AG20443 (cell line): ENCODE measurements at regions not wholly inside any gene's neighbourhood (a gene's known extent, or its start where the extent isn't known, plus 50 kb on each side); places are given as distances from the start of the nearest gene placed in this dataset.
A peak's percentile ranks its signal among the peaks of the same experiment; 100 is the strongest.
"Not testable (repeated sequence)": the region's sequence is repeated elsewhere in the genome, so short reads cannot be mapped to it uniquely, and the experiment has no call there.

Experiments used
- DNase-seq: peaks from one replicate; pipeline ENCODE4 v3.0.0; 2012; ENCODE audit warnings: low spot score, mixed read lengths

- peak; percentile 16 for DNase-seq
These were observed 1000.4 kb downstream of the CDH11 start for GRCh38 chr16:64121473-64121872.

- no peak for DNase-seq
These were observed 1005.7 kb downstream of the CDH11 start for GRCh38 chr16:64116151-64116550.

GRCh38 chr16:64109241-64109640 lies 1012.6 kb downstream of the CDH11 start:
- no peak for DNase-seq

- no peak for DNase-seq
These were observed 1019.2 kb downstream of the CDH11 start for GRCh38 chr16:64102654-64103053.

- DNase-seq: no peak
These were observed 1023.4 kb downstream of the CDH11 start for GRCh38 chr16:64098451-64098850.

DNA sequence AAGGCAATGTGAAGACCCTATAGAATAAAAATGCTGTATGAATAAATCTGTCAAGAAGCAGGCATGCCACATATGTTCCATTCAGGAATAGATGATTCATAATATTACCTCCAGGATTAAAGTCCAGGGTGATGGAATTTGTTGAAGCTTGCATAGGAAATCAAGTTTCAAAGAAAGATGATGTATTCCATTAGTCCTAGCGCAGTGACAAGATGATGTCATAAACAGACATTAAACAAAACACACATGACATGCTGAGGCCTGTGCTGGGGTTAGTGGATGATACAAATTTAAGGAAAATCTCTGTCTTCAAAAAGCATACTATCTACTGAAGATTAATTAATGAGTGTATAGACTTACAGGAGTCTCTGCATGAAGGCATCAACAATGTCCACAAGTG lies 1025.2 kb downstream of the CDH11 start:
- DNase-seq: no peak

- DNase-seq: peak; percentile 56
These were observed 1026.8 kb downstream of the CDH11 start for GRCh38 chr16:64094992-64095634.

GRCh38 chr16:64094181-64094965 lies 1027.5 kb downstream of the CDH11 start:
- peak; percentile 14 for DNase-seq

DNA sequence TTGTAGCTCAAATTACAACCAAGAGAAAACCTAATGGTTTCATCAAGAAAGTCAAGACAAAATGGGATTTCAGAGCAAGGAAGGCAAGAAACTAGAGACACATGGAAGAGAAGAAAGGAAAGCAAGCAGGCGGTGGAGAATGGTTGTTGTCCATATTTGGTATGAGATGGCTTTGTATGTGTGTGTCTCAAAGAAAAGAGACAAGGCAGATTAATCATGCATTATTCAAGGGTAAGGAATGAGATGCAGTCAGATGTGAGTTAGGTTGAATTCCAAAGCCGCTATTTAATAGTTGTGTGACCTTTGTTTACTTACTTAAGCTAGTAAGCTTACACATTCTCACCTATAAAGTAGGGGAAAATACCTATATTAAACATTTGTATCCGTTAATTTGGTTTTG lies 1029.6 kb downstream of the CDH11 start:
- peak; percentile 46 for DNase-seq

GRCh38 chr16:64090327-64090726 lies 1031.5 kb downstream of the CDH11 start:
- no peak for DNase-seq

DNA sequence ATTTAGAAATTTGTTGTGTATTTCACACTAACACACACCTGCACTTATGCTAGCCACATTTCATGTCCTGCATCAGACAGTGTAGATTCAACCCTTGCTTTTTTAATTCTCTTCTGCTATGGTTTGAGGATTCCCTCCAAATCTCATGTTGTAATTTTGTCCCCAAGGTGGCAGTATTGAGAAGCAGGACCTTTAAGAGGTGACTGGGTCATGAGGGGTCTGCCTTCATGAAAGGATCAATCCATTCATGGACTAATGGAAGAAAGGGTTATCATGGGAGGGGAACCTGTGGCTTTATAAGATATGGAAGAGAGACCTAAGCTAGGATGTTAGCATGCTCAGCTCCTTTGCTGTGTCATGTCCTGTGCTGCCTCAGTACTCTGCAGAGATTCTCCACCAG lies 1032.2 kb downstream of the CDH11 start:
- DNase-seq: no peak

- no peak for DNase-seq
These were observed 1033.0 kb downstream of the CDH11 start for GRCh38 chr16:64088838-64089237.

DNA sequence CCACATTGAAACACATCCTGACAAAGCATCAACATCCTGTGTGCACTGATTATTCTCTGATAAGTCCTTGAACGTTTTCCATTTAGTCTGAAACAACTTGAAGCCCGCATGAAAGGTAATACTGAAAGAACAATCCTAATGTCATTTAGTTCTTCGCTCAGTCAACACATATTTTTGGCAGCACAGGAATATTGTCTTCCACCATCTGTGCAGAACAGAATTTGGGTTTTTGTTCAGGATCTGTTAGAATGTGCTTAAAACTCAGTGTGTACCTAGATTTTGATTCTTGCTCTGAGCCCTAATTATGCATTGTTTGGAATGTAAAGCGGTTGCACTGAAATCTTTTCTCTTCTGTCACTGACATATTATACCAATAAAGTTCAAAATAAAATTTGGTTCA lies 1036.6 kb downstream of the CDH11 start:
- DNase-seq: no peak

- DNase-seq: no peak
These were observed 1037.2 kb downstream of the CDH11 start for GRCh38 chr16:64084706-64085105.

DNA sequence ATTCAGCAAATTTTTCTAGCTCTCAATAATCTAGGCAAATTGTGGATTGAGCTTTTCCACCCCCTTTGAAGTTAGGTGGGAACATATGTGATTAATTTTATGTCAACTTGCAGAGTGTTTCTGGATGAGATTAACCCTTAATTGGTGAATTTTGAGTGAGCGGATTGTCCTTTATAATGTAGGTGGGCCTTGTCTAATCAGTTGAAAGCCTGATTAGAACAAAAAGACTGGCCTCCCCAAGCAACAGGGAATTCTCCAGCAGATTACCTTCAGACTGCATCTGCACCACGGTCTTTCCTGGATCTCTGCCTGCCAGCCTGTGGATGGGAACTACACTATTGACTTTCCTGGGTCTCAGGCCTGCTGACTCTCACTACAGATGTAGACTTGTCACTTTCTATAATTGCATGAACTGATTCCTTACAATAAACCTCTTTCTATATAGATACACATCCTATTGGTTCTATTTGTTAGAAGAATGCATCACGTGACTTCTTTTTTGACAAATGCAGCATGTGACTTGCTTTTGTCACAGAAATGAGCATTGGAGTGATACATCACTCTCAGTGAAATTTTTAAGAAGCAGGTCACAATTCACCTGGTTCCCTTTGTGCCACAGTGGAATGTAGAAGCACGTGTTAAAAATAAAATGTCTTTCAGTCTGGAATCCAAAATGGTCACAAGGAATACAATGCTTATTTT lies 1038.3 kb downstream of the CDH11 start:
- no peak for DNase-seq

- DNase-seq: no peak
These were observed 1044.6 kb downstream of the CDH11 start for GRCh38 chr16:64077242-64077641.

GRCh38 chr16:64074706-64075105 lies 1047.2 kb downstream of the CDH11 start:
- no peak for DNase-seq

DNA sequence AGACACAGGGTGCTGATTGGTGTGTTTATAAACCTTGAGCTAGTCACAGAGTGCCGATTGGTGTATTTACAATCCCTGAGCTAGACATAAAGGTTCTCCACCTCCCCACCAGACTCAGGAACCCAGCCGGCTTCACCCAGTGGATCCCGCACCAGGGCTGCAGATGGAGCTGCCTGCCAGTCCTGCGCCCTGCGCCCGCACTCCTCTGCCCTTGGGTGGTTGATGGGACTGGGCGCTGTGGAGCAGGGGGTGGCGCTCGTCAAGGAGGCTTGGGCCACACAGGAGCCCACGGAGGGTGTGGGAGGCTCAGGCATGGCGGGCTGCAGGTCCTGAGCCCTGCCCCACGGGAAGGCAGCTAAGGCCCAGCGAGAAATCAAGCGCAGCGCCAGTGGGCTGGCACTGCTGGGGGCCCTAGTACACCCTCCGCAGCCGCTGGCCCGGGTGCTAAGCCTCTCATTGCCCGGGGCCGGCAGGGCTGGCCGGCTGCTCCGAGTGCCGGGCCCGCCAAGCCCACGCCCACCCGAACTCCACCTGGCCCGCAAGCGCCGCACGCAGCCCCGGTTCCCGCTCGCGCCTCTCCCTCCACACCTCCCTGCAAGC lies 1049.6 kb downstream of the CDH11 start:
- not testable (repeated sequence) for DNase-seq

DNA sequence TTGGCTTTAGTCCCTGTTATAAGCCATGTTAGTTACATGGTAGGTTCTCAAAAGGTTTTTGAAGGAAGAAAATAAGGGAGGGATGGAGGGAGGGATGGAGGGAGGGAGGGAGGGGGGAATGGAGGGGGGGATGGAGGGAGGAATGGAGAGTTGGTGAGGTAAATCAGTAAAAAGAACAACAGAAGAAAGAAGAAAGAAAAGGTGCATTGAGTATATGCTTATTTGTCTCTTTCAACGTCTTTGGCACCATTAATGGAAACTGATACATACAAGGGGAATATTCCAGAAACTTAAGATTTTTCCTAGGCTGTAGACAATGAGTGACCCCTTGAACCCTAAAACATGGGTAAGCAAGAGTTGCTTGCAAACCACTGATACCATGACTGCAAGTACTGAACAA lies 1056.3 kb downstream of the CDH11 start:
- DNase-seq: no peak

- no peak for DNase-seq
These were observed 1060.2 kb downstream of the CDH11 start for GRCh38 chr16:64061621-64062020.

DNA sequence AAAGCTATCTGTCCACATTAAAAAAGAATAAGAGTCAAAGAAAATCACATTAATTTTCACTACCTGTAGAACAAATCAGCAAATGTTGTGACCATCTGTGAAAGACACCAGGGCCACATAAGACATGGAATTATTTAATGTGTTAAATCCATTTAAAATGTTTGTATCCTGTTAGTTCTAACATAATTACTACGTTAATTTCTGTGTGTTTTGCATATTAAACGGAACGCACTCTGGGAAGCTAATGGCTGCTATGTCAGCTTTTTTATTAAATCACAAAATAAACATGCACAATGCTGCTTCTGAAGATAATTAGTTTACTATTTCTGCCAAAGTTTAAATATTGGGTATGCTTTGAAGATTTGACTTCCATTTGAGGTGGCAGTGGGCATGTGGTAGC lies 1061.2 kb downstream of the CDH11 start:
- DNase-seq: no peak

- DNase-seq: no peak
These were observed 1063.2 kb downstream of the CDH11 start for GRCh38 chr16:64058685-64059084.

- DNase-seq: peak; percentile 12
These were observed 1070.0 kb downstream of the CDH11 start for GRCh38 chr16:64051824-64052223.
